H9 (cell line): ENCODE measurements at regions not wholly inside any gene's neighbourhood (a gene's known extent, or its start where the extent isn't known, plus 50 kb on each side); places are given as distances from the start of the nearest gene placed in this dataset.

Source experiments
- DNase-seq: peaks from one replicate; pipeline ENCODE4 v3.0.0-alpha.2; 2017
- H2AFZ ChIP-seq: one replicate; pipeline ENCODE4 v1.6.1; 2013; ENCODE audit warnings: mild to moderate bottlenecking, low read length, control low read depth, moderate library complexity
- H2AK5ac ChIP-seq: 2 replicates; pipeline ENCODE4 v1.6.1; 2013; ENCODE audit warnings: low read length, control low read depth, mixed read lengths; ENCODE audit not compliant: insufficient read length
- H2BK120ac ChIP-seq: one replicate; pipeline ENCODE4 v1.6.1; 2013; ENCODE audit warnings: low read depth, mild to moderate bottlenecking, low read length, control low read depth, inconsistent platforms; ENCODE audit not compliant: poor library complexity, severe bottlenecking
- H2BK12ac ChIP-seq: 2 replicates; pipeline ENCODE4 v1.6.1; 2013; ENCODE audit warnings: low read length, control low read depth, mixed read lengths, low read depth; ENCODE audit not compliant: insufficient read length
- H2BK15ac ChIP-seq: 2 replicates; pipeline ENCODE4 v1.6.1; 2013; ENCODE audit warnings: low read depth, low read length, control low read depth
- H2BK20ac ChIP-seq: one replicate; pipeline ENCODE4 v1.6.1; 2013; ENCODE audit warnings: low read depth, mild to moderate bottlenecking, low read length, control low read depth, inconsistent platforms; ENCODE audit not compliant: poor library complexity, severe bottlenecking
- H2BK5ac ChIP-seq: 2 replicates; pipeline ENCODE4 v1.6.1; 2013; ENCODE audit warnings: low read length, control low read depth, mixed read lengths; ENCODE audit not compliant: insufficient read length
- H3K14ac ChIP-seq: 2 replicates; pipeline ENCODE4 v1.6.1; 2013; ENCODE audit warnings: low read length, control low read depth; ENCODE audit not compliant: insufficient read depth
- H3K18ac ChIP-seq: 2 replicates; pipeline ENCODE4 v1.6.1; 2013; ENCODE audit warnings: low read depth, mild to moderate bottlenecking, mixed read lengths, low read length, control low read depth; ENCODE audit not compliant: insufficient read length
- H3K23ac ChIP-seq: 2 replicates; pipeline ENCODE4 v1.6.1; 2013; ENCODE audit warnings: low read length, control low read depth, mixed read lengths, low read depth; ENCODE audit not compliant: insufficient read length
- H3K23me2 ChIP-seq: 2 replicates; pipeline ENCODE4 v1.6.1; 2013; ENCODE audit warnings: low read depth, mild to moderate bottlenecking, mixed read lengths, low read length, control low read depth; ENCODE audit not compliant: insufficient read length, poor library complexity, severe bottlenecking
- H3K27ac ChIP-seq: 2 replicates; pipeline ENCODE4 v1.5.1; 2013; ENCODE audit warnings: low read length, control low read depth, mixed read lengths, low read depth; ENCODE audit not compliant: insufficient read length
- H3K27me3 ChIP-seq: 2 replicates; pipeline ENCODE4 v1.6.1; 2013; ENCODE audit warnings: low read length, control low read depth, inconsistent platforms; ENCODE audit not compliant: insufficient read depth
- H3K4ac ChIP-seq: 2 replicates; pipeline ENCODE4 v1.6.1; 2013; ENCODE audit warnings: low read depth, mild to moderate bottlenecking, control low read depth, inconsistent platforms, low read length, moderate library complexity
- H3K4me1 ChIP-seq: 2 replicates; pipeline ENCODE4 v1.6.1; 2013; ENCODE audit warnings: low read length, control low read depth, inconsistent platforms; ENCODE audit not compliant: insufficient read depth
- H3K4me2 ChIP-seq: 2 replicates; pipeline ENCODE4 v1.6.1; 2013; ENCODE audit warnings: low read length, control low read depth, mixed read lengths; ENCODE audit not compliant: insufficient read length, insufficient read depth
- H3K56ac ChIP-seq: 2 replicates; pipeline ENCODE4 v1.6.1; 2013; ENCODE audit warnings: low read depth, mild to moderate bottlenecking, mixed read lengths, low read length, control low read depth; ENCODE audit not compliant: insufficient read length
- H3K79me1 ChIP-seq: 2 replicates; pipeline ENCODE4 v1.6.1; 2013; ENCODE audit warnings: low read depth, mild to moderate bottlenecking, moderate library complexity, low read length, control low read depth, inconsistent platforms; ENCODE audit not compliant: insufficient read depth, poor library complexity, severe bottlenecking
- H3K79me2 ChIP-seq: 2 replicates; pipeline ENCODE4 v1.6.1; 2013; ENCODE audit warnings: low read length, control low read depth, inconsistent platforms; ENCODE audit not compliant: insufficient read depth
- H3K9ac ChIP-seq: 2 replicates; pipeline ENCODE4 v1.6.1; 2013; ENCODE audit warnings: low read length, control low read depth, mixed read lengths; ENCODE audit not compliant: insufficient read length; ENCODE audit errors: extremely low read depth
- H3K9me3 ChIP-seq: one replicate; pipeline ENCODE4 v1.6.1; 2013; ENCODE audit warnings: low read depth, low read length, inconsistent platforms; ENCODE audit not compliant: control insufficient read depth
- H3T11ph ChIP-seq: one replicate; pipeline ENCODE4 v1.6.1; 2013; ENCODE audit warnings: mild to moderate bottlenecking, low read length, control low read depth, inconsistent platforms
- H4K20me1 ChIP-seq: one replicate; pipeline ENCODE4 v1.6.1; 2013; ENCODE audit not compliant: control insufficient read depth, insufficient read length, insufficient read depth
- H4K5ac ChIP-seq: 2 replicates; pipeline ENCODE4 v1.6.1; 2013; ENCODE audit warnings: low read depth, mild to moderate bottlenecking, mixed read lengths, low read length, control low read depth; ENCODE audit not compliant: insufficient read length
- H4K8ac ChIP-seq: replicated peaks from 2 replicates; pipeline ENCODE4 v1.6.1; 2013; ENCODE audit warnings: low read length, control low read depth, mixed read lengths, low read depth; ENCODE audit not compliant: insufficient read length
- H4K91ac ChIP-seq: 2 replicates; pipeline ENCODE4 v1.6.1; 2013; ENCODE audit warnings: low read depth, mild to moderate bottlenecking, moderate library complexity, mixed read lengths, low read length, control low read depth; ENCODE audit not compliant: insufficient read length
- H3K27ac Mint-ChIP-seq, 3 experiments: 2 replicates in 2 of 3; 3 replicates in 1 of 3; pipeline ENCODE4 v1.8.0; 2020 to 2021; ENCODE audit warnings: mixed read lengths in 3 of 3, mild to moderate bottlenecking in 1 of 3, moderate library complexity in 1 of 3
- H3K27me3 Mint-ChIP-seq: 2 replicates; pipeline ENCODE4 v1.8.0; 2021; ENCODE audit warnings: low read depth, mild to moderate bottlenecking, moderate library complexity, mixed read lengths
- H3K36me3 Mint-ChIP-seq, 3 experiments: 2 replicates in 2 of 3; 3 replicates in 1 of 3; pipeline ENCODE4 v1.8.0; 2020 to 2021; ENCODE audit warnings: low read depth in 3 of 3, mixed read lengths in 3 of 3; ENCODE audit not compliant: insufficient read depth in 1 of 3
- H3K4me1 Mint-ChIP-seq, 2 experiments: 2 replicates each; pipeline ENCODE4 v1.8.0; 2020; ENCODE audit warnings: mixed read lengths in 2 of 2
- H3K4me3 Mint-ChIP-seq, 2 experiments: 2 replicates in 1 of 2; 3 replicates in 1 of 2; pipeline ENCODE4 v1.8.0; 2020 to 2021; ENCODE audit warnings: mild to moderate bottlenecking in 2 of 2, mixed read lengths in 2 of 2, moderate library complexity in 1 of 2
- H3K9me3 Mint-ChIP-seq, 2 experiments: 2 replicates in 1 of 2; 3 replicates in 1 of 2; pipeline ENCODE4 v1.8.0; 2020; ENCODE audit warnings: mild to moderate bottlenecking in 2 of 2, mixed read lengths in 2 of 2, moderate library complexity in 1 of 2
- CTCF ChIP-seq: fragments of 200-600 bp; sonication (generic); conservative IDR thresholded peaks from 3 replicates; pipeline ENCODE4 v1.8.0; 2021; ENCODE audit warnings: antibody characterized with exemption, mild to moderate bottlenecking
- WGBS: extraction: QIAGEN DNeasy Blood & Tissue Kit; methylation state at CpG from one replicate; pipeline ENCODE4 v1.1.7; 2013; ENCODE audit warnings: missing lambda C conversion rate, low lambda C conversion rate, mixed read lengths; ENCODE audit not compliant: insufficient read length; ENCODE audit errors: extremely low coverage; 5-methylcytosine and 5-hydroxymethylcytosine counted together

- Mint-ChIP-seq H3K36me3 (no peaks in the 10 kb centered on the region), H3K4me1 (no peaks in the 10 kb centered on the region), H3K27ac (no peak overlapping the region), H3K27me3 (no peaks in the 10 kb centered on the region), H3K4me3 (no peak overlapping the region), H3K9me3 (no peaks in the 10 kb centered on the region)
- no peak for DNase-seq
- Histone ChIP-seq H3K4me2 (no peak overlapping the region), H2BK5ac (no peak overlapping the region), H3K9me3 (no peaks in the 10 kb centered on the region), H4K5ac (no peak overlapping the region), H4K8ac (no peak overlapping the region), H2BK120ac (no peak overlapping the region), H3K4me1 (no peaks in the 10 kb centered on the region), H4K20me1 (no peaks in the 10 kb centered on the region), H3T11ph (no peak overlapping the region), H3K56ac (no peak overlapping the region), H4K91ac (no peak overlapping the region), H3K79me1 (no peaks in the 10 kb centered on the region), H2BK12ac (no peak overlapping the region), H2AK5ac (no peak overlapping the region), H3K4ac (no peak overlapping the region), H2AFZ (no peak overlapping the region), H2BK20ac (no peak overlapping the region), H3K23ac (no peak overlapping the region), H3K23me2 (no peaks in the 10 kb centered on the region), H2BK15ac (no peak overlapping the region), H3K18ac (no peak overlapping the region), H3K9ac (no peak overlapping the region), H3K79me2 (no peaks in the 10 kb centered on the region), H3K14ac (no peak overlapping the region), H3K27me3 (no peaks in the 10 kb centered on the region), H3K27ac (no peak overlapping the region)
- TF ChIP-seq CTCF, result no peak
- no CpG with 5 or more reads among the region's 5 CpGs for WGBS
Measured at GRCh38 chr4:91984466-91984865, 319.3 kb upstream of the GRID2 start.
